Loucy (cell line): ENCODE measurements at regions not wholly inside any gene's neighbourhood (a gene's known extent, or its start where the extent isn't known, plus 50 kb on each side); places are given as distances from the start of the nearest gene placed in this dataset.

Experiments
- CTCF ChIP-seq: fragments of 200-600 bp; sonication (generic); conservative IDR thresholded peaks from 2 replicates; pipeline ENCODE4 v1.5.1; 2014; ENCODE audit warnings: mild to moderate bottlenecking, antibody characterized with exemption, low read length
- EZH2phosphoT487 ChIP-seq: fragments of 200-600 bp; IDR thresholded peaks from 2 replicates; pipeline ENCODE4 v1.6.1; 2018; ENCODE audit warnings: antibody characterized with exemption, mild to moderate bottlenecking, moderate library complexity, borderline replicate concordance

DNA sequence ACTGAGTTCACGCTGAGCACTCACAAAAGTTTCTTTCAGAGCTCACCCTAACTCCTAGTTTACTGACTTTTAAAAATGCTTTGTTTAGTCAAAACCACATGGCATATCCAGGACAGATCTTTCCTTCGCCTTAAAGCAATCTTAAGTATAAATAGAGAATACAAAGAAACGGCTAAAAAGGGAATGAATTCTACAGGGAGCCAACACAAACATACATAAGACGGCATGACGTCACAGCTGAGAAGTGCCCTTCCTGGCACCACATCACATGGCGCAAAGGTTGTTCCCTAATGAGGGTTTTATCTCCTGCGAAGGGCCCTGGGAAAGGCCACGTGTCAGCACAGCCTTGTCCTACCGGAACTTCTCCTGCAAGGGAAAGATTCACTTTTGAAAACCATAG, 141.3 kb downstream of the IRX1 start:
- TF ChIP-seq CTCF (no peak), EZH2phosphoT487 (no peak)
